Kidney (tissue), 13 donors: ENCODE measurements at regions not wholly inside any gene's neighbourhood (a gene's known extent, or its start where the extent isn't known, plus 50 kb on each side); places are given as distances from the start of the nearest gene placed in this dataset.

Experiments
- DNase-seq, 5 donors: peaks; one replicate each; pipeline ENCODE4 v3.0.0-alpha.2; 2013 to 2020
- FAIRE-seq: peaks from 2 replicates; lab custom pipeline; 2012; peaks lifted over from hg19 to GRCh38; lab: Jason Lieb, UNC
- H3K27ac ChIP-seq, 2 donors: one replicate each; pipeline ENCODE4 v1.7.0; 2013; ENCODE audit warnings: low read depth in 2 of 2, low read length in 2 of 2, inconsistent platforms in 1 of 2
- H3K27me3 ChIP-seq: one replicate; pipeline ENCODE4 v1.7.1; 2013; ENCODE audit warnings: low read length, inconsistent platforms; ENCODE audit not compliant: control insufficient read depth, insufficient read depth
- H3K36me3 ChIP-seq, 3 donors: one replicate each; pipeline versions ENCODE4 v1.7.0 to v1.7.1; 2013; ENCODE audit warnings: low read length in 3 of 3, control low read depth in 1 of 3, inconsistent platforms in 1 of 3; ENCODE audit not compliant: insufficient read depth in 3 of 3, control insufficient read depth in 2 of 3
- H3K4me1 ChIP-seq, 3 donors: one replicate each; pipeline versions ENCODE4 v1.7.0 to v1.7.1; 2013; ENCODE audit warnings: low read length in 3 of 3, inconsistent platforms in 1 of 3, low read depth in 1 of 3; ENCODE audit not compliant: control insufficient read depth in 2 of 3, insufficient read depth in 2 of 3
- H3K4me3 ChIP-seq, 3 donors: one replicate each; pipeline versions ENCODE4 v1.7.0 to v1.8.1; 2013; ENCODE audit warnings: low read length in 3 of 3, control low read depth in 1 of 3, inconsistent platforms in 1 of 3
- H3K9ac ChIP-seq, 3 donors: one replicate each; pipeline versions ENCODE4 v1.7.0 to v1.7.1; 2013; ENCODE audit warnings: low read length in 3 of 3, control low read depth in 1 of 3, inconsistent platforms in 1 of 3
- H3K9me3 ChIP-seq, 3 donors: one replicate each; pipeline versions ENCODE4 v1.7.0 to v1.7.1; 2013; ENCODE audit warnings: low read length in 3 of 3, control low read depth in 1 of 3, inconsistent platforms in 1 of 3; ENCODE audit not compliant: control insufficient read depth in 2 of 3, insufficient read depth in 1 of 3
- intact Hi-C: fragments of 100-400 bp; cut with DNase I; formaldehyde crosslinking; loops from one replicate; pipeline ENCODE4 v1.11.1; 2022
- TF ChIP-seq, protein P1 (sequence below): IDR thresholded peaks from 3 replicates; pipeline ENCODE4 v1.5.1; 2012; ENCODE audit warnings: mild to moderate bottlenecking, moderate library complexity, borderline replicate concordance; ENCODE audit not compliant: insufficient read depth; ENCODE audit errors: extremely low read depth
- donor health status: control.
- donor health status: control.
- donor health status: control.
- donor health status: control.
- donor health status: control.
- donor health status: DM: yes; HTN: yes; CAD: no.
- donor health status: Normal renal cell carcinoma (clear cell type).

DNA sequence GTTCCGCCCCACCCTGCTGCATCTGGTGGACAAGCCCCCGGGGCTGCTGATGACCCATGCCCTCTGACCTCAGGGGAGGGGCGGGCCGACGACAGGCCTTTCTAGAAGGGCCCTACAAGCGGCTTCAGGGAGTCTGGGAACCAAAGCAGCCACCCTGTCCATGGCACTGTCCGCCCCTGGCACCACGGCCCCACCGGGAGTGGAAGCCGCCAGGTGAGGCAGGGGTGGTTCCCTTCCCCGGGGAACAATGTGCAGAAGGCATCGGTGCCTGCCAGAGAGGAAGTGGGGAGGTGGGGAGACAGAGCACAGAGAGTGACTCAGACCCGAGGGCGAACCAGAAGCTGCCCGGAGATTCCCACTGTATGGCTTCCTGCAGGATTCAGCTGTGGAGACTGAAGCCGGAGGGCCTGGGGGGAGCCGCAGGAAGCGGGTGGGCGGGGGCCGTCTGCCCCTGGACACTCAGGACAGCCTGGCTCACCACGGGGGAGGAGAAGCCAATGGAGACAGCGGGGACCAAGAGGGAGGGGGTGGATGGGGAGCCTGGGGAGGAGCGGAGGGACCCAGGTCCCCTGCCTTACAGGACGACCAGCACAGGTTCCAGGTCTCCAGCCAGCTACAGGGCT, 134.0 kb downstream of the TPRA1 start:
- Histone ChIP-seq H3K9ac (no peak overlapping the region), H3K4me3 (no peak overlapping the region), H3K27ac (no peak overlapping the region), H3K27me3 (peaks cover 23% of the 10 kb centered on the region), H3K9me3 (no peaks in the 10 kb centered on the region), H3K4me1 (peaks cover 0 to 8% (median 0%) of the 10 kb centered on the region in 3 donors), H3K36me3 (no peaks in the 10 kb centered on the region)
- FAIRE-seq: no peak
- peak in 1 of 5 donors; percentile 67 for DNase-seq
- intact Hi-C loops: no loop called here
- TF ChIP-seq, protein P1, sequence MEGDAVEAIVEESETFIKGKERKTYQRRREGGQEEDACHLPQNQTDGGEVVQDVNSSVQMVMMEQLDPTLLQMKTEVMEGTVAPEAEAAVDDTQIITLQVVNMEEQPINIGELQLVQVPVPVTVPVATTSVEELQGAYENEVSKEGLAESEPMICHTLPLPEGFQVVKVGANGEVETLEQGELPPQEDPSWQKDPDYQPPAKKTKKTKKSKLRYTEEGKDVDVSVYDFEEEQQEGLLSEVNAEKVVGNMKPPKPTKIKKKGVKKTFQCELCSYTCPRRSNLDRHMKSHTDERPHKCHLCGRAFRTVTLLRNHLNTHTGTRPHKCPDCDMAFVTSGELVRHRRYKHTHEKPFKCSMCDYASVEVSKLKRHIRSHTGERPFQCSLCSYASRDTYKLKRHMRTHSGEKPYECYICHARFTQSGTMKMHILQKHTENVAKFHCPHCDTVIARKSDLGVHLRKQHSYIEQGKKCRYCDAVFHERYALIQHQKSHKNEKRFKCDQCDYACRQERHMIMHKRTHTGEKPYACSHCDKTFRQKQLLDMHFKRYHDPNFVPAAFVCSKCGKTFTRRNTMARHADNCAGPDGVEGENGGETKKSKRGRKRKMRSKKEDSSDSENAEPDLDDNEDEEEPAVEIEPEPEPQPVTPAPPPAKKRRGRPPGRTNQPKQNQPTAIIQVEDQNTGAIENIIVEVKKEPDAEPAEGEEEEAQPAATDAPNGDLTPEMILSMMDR: no peak

DNA sequence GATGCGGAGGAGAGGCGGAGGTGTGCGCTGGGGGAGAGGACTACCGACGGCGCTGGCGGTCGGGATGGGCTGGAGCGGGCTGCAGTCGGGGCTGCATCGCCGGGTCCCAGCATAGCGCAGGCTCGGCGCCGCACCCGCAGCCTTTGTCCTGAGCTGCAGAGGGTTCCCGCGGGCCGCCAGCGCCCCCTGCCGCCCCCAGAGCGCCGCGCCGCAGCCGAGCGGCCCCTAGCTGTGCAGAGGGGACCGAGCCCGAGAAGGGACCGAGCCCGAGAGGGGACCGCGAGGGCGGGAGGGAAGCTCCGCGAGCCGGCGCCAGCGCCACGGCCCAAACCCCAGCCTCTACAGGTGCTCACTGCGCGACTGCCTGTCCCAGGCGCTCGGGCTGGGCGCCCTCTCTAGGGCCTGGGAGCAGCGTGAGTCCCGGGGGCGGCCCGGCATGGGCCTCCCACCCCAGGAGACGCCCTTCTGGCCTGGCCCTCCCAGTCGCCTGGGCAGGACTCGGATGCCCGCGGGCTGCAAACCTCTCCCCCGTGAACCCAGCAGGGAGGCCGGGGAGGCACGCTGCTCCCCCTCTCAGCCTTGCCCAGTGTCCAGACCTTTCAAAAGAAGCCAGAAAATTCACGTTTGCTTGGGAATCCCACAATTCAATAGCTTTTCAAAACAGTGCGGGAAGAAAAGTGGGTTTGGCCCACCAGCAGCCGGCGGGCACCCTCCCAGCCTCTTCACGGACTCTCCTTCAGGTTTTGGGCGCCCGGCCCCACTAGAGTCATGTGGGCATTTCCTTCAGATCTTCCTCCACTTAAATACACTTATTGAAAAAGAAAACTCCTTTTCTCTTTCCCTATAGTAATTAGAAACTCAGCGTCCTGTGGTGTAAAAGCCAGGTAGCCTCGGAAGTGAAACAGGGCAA, 134.7 kb downstream of the TPRA1 start:
- Histone ChIP-seq H3K4me3 (no peak overlapping the region), H3K27ac (no peak overlapping the region), H3K9ac (no peak overlapping the region), H3K4me1 (peaks cover 0 to 8% (median 0%) of the 10 kb centered on the region in 3 donors), H3K9me3 (no peaks in the 10 kb centered on the region), H3K36me3 (no peaks in the 10 kb centered on the region), H3K27me3 (peaks cover 23% of the 10 kb centered on the region)
- TF ChIP-seq, protein P1: peak; percentile 95
- FAIRE-seq (no peak), DNase-seq (peak; percentile 84 to 90 (median 88))
- intact Hi-C loops: no loop called here

DNA sequence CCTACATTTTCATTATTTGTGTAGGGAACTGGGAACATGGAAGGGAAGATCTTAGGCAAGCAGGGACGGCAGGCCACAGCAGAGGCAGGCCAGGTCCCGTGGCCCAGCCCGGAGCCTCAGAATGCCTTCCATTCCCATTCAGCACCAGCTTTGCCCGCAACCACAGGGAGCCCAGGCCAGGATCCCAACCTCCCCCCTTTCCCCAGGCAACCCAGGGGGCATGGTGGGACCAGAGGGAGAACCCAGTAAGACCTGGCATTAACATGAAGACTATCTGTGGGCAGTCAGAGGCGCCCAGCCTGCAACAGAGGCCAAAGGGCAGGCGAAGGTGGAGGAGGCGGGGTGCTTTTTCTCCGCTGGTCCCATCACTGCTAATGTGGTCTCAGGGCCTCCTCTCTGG, 135.6 kb downstream of the TPRA1 start:
- peak in 1 of 5 donors; percentile 27 for DNase-seq
- no peak overlapping the region for H3K9ac ChIP-seq
- H3K9me3 ChIP-seq: no peaks in the 10 kb centered on the region
- no peak overlapping the region for H3K27ac ChIP-seq
- intact Hi-C loops: no loop called here
- peaks cover 0 to 8% (median 0%) of the 10 kb centered on the region in 3 donors for H3K4me1 ChIP-seq
- FAIRE-seq: no peak
- no peak overlapping the region for H3K4me3 ChIP-seq
- H3K36me3 ChIP-seq: no peaks in the 10 kb centered on the region
- H3K27me3 ChIP-seq: peaks cover 23% of the 10 kb centered on the region
- TF ChIP-seq, protein P1: no peak
